ENCODE measurements at regions not wholly inside any gene's neighbourhood (a gene's known extent, or its start where the extent isn't known, plus 50 kb on each side); places are given as distances from the start of the nearest gene placed in this dataset.
A peak's percentile ranks its signal among the peaks of the same experiment; 100 is the strongest.

DNA sequence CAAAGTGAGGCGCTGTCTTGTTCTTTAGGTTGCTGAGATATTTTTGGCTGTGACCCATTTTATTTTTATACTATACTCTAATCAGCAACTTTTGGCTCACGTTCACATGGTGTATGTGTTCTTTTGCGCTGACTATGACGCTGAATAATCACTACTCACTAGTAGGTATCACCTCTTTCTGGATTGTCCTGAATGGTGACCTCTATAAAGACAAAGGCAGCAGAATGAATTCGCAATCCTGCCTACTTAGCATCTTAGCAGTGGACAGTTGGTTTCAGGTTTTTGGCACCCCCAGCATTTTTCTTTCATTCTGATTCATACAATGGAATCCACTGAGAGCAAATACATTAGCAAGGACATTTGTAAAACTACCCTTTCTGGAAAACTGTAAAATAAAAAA, 351.3 kb downstream of the JRKL start:
- Histone ChIP-seq H3K79me2 (ENCODE audit: insufficient read depth) (no peaks in the 10 kb centered on the region), H3K9me3 (no peaks in the 10 kb centered on the region), H3K9ac (no peak overlapping the region), H2AFZ (ENCODE audit: low read depth) (peak overlapping the region; percentile 59; the same call in 1 of the 2 replicates), H4K20me1 (ENCODE audit: insufficient read depth) (no peaks in the 10 kb centered on the region), H3K9me2 (no peaks in the 10 kb centered on the region), H3K4me2 (no peak overlapping the region), H3K36me3 (replicated peaks in 1 of 2; ENCODE audit: control insufficient read depth in 1 of 2, insufficient read depth in 2 of 2, low read length in 1 of 2) (no peaks in the 10 kb centered on the region), H3K27me3 (ENCODE audit: insufficient read depth) (no peaks in the 10 kb centered on the region), H3K4me3 (ENCODE audit: low read depth in 2 of 2, low read length in 1 of 2) (no peak overlapping the region), H3K27ac (ENCODE audit: low read depth in 2 of 2, low read length in 1 of 2) (no peak overlapping the region; a peak in 1 of 4 replicates), H3F3A (replicated peaks; ENCODE audit: insufficient read depth) (peaks cover 9% of the 10 kb centered on the region), H3K4me1 (ENCODE audit: control insufficient read depth in 1 of 2, insufficient read depth in 2 of 2, low read depth in 1 of 2, low read length in 1 of 2) (peaks cover 0 to 12% of the 10 kb centered on the region in 2 experiments; a peak in 2 of 4 replicates)
- CTCF ChIA-PET: no interaction called here
- 82% methylated on average over 5 of the region's 5 CpGs for WGBS (ENCODE audit: low lambda C conversion rate)
- no peak for DNase-seq
- POLR2A ChIA-PET: no interaction called here
- TF ChIP-seq YY1 (IDR thresholded peaks at IDR 0.05; ENCODE audit: low read depth): no peak
- TF ChIP-seq, protein P1, sequence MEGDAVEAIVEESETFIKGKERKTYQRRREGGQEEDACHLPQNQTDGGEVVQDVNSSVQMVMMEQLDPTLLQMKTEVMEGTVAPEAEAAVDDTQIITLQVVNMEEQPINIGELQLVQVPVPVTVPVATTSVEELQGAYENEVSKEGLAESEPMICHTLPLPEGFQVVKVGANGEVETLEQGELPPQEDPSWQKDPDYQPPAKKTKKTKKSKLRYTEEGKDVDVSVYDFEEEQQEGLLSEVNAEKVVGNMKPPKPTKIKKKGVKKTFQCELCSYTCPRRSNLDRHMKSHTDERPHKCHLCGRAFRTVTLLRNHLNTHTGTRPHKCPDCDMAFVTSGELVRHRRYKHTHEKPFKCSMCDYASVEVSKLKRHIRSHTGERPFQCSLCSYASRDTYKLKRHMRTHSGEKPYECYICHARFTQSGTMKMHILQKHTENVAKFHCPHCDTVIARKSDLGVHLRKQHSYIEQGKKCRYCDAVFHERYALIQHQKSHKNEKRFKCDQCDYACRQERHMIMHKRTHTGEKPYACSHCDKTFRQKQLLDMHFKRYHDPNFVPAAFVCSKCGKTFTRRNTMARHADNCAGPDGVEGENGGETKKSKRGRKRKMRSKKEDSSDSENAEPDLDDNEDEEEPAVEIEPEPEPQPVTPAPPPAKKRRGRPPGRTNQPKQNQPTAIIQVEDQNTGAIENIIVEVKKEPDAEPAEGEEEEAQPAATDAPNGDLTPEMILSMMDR (IDR thresholded peaks at IDR 0.05): no peak
- no peak for TF ChIP-seq NFIC (IDR thresholded peaks at IDR 0.05; ENCODE audit: borderline replicate concordance)
- TF ChIP-seq, protein P2, sequence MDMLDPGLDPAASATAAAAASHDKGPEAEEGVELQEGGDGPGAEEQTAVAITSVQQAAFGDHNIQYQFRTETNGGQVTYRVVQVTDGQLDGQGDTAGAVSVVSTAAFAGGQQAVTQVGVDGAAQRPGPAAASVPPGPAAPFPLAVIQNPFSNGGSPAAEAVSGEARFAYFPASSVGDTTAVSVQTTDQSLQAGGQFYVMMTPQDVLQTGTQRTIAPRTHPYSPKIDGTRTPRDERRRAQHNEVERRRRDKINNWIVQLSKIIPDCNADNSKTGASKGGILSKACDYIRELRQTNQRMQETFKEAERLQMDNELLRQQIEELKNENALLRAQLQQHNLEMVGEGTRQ (IDR thresholded peaks at IDR 0.05; ENCODE audit: borderline replicate concordance, low read depth, low read length): no peak
- no peak for TF ChIP-seq FOSL2 (IDR thresholded peaks at IDR 0.05; ENCODE audit: borderline replicate concordance, low read depth)
- TF ChIP-seq NRF1 (IDR thresholded peaks at IDR 0.05; ENCODE audit: low read depth, low read length): no peak
- TF ChIP-seq RXRA (IDR thresholded peaks at IDR 0.05; ENCODE audit: borderline replicate concordance, low read depth): no peak
- TF ChIP-seq SIN3A (IDR thresholded peaks at IDR 0.05; ENCODE audit: borderline replicate concordance, low read depth, low read length): no peak

DNA sequence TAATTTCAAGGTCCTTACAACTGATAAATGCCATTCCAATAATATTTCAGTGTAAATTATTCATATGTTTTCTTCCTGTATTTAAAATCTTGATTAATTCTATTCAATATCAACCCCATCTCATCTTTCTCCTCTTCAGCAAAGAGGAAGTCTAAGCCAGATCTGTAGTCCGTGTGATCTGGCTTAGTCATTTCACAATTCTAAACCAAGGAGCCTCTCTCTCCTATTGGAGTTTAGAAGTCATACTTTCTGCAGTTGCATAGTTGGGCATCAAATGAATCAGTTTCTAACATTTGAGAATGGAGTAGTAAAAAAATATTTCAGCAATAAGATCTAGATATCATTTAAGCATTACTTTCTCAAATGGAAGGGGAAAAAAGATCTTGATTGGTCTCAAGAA, 354.9 kb downstream of the JRKL start:
- Histone ChIP-seq H3K9me3 (no peaks in the 10 kb centered on the region), H3K27ac (ENCODE audit: low read depth in 2 of 2, low read length in 1 of 2) (peak overlapping the region in 1 of 2 experiments; percentile 71; a peak in 2 of 4 replicates), H3K36me3 (replicated peaks in 1 of 2; ENCODE audit: control insufficient read depth in 1 of 2, insufficient read depth in 2 of 2, low read length in 1 of 2) (no peaks in the 10 kb centered on the region), H3K4me2 (no peak overlapping the region), H3K27me3 (ENCODE audit: insufficient read depth) (no peaks in the 10 kb centered on the region), H3K9ac (no peak overlapping the region), H3K4me3 (ENCODE audit: low read depth in 2 of 2, low read length in 1 of 2) (no peak overlapping the region), H3F3A (replicated peaks; ENCODE audit: insufficient read depth) (peaks cover 22% of the 10 kb centered on the region), H3K4me1 (ENCODE audit: control insufficient read depth in 1 of 2, insufficient read depth in 2 of 2, low read depth in 1 of 2, low read length in 1 of 2) (peaks cover 0 to 32% of the 10 kb centered on the region in 2 experiments; a peak in 2 of 4 replicates), H3K79me2 (ENCODE audit: insufficient read depth) (no peaks in the 10 kb centered on the region), H2AFZ (ENCODE audit: low read depth) (no peak overlapping the region), H4K20me1 (ENCODE audit: insufficient read depth) (no peaks in the 10 kb centered on the region), H3K9me2 (no peaks in the 10 kb centered on the region)
- WGBS (ENCODE audit: low lambda C conversion rate): 19% methylated on average over 1 of the region's 1 CpG
- ChIA-PET CTCF (no interaction called here), POLR2A (no interaction called here)
- no peak for TF ChIP-seq FOSL2 (IDR thresholded peaks at IDR 0.05; ENCODE audit: borderline replicate concordance, low read depth)
- no peak for TF ChIP-seq ELF1 (IDR thresholded peaks at IDR 0.05)
- TF ChIP-seq JUND (IDR thresholded peaks at IDR 0.05): no peak
- TF ChIP-seq CHD2 (IDR thresholded peaks at IDR 0.05; ENCODE audit: low read length, partially characterized antibody): no peak
- TF ChIP-seq TEAD4 (IDR thresholded peaks at IDR 0.05; ENCODE audit: borderline replicate concordance, insufficient read depth): no peak
- TF ChIP-seq, protein P3, sequence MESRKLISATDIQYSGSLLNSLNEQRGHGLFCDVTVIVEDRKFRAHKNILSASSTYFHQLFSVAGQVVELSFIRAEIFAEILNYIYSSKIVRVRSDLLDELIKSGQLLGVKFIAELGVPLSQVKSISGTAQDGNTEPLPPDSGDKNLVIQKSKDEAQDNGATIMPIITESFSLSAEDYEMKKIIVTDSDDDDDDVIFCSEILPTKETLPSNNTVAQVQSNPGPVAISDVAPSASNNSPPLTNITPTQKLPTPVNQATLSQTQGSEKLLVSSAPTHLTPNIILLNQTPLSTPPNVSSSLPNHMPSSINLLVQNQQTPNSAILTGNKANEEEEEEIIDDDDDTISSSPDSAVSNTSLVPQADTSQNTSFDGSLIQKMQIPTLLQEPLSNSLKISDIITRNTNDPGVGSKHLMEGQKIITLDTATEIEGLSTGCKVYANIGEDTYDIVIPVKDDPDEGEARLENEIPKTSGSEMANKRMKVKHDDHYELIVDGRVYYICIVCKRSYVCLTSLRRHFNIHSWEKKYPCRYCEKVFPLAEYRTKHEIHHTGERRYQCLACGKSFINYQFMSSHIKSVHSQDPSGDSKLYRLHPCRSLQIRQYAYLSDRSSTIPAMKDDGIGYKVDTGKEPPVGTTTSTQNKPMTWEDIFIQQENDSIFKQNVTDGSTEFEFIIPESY (IDR thresholded peaks at IDR 0.05; ENCODE audit: borderline replicate concordance, low read depth): no peak
- TF ChIP-seq, protein P1 (IDR thresholded peaks at IDR 0.05): no peak
- TF ChIP-seq, protein P2 (IDR thresholded peaks at IDR 0.05; ENCODE audit: borderline replicate concordance, low read depth, low read length): no peak
- TF ChIP-seq POLR2AphosphoS5 (IDR thresholded peaks at IDR 0.05; ENCODE audit: low read depth, low read length): no peak
- no peak for TF ChIP-seq SMC3 (IDR thresholded peaks at IDR 0.05; ENCODE audit: low read depth, low read length)
- no peak for TF ChIP-seq TCF12 (IDR thresholded peaks at IDR 0.05)
- TF ChIP-seq, protein P4, sequence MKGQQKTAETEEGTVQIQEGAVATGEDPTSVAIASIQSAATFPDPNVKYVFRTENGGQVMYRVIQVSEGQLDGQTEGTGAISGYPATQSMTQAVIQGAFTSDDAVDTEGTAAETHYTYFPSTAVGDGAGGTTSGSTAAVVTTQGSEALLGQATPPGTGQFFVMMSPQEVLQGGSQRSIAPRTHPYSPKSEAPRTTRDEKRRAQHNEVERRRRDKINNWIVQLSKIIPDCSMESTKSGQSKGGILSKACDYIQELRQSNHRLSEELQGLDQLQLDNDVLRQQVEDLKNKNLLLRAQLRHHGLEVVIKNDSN (IDR thresholded peaks at IDR 0.05; ENCODE audit: borderline replicate concordance, low read depth): no peak
- no peak for TF ChIP-seq YY1 (IDR thresholded peaks at IDR 0.05; ENCODE audit: low read depth)
- no peak for TF ChIP-seq GABPA (IDR thresholded peaks at IDR 0.05; ENCODE audit: low read depth)
- no peak for DNase-seq

Measured in SK-N-SH (cell line).